ENCODE measurements at regions not wholly inside any gene's neighbourhood (a gene's known extent, or its start where the extent isn't known, plus 50 kb on each side); places are given as distances from the start of the nearest gene placed in this dataset.

DNA sequence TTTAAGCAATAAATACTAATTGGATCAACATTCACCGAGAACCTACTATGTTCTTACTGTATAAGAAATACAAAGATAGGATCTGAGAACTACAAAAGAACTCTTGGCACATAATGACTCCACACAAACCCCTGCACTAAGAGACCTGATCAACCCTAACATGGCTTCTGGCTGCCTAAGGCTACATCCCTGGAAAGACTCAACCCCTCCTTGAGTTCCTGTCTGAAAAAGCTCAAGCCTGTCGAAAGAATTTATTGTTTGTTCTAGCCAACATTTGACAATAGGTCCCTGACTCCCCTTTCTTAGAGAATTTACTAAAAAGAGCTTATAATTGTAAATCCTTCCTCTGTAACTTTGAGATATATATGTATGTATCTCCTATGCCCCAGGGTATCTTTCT is 125.3 kb upstream of the SGCE start:
- TF ChIP-seq CTCF (IDR thresholded peaks at IDR 0.05) (no peak), POLR2AphosphoS5 (IDR thresholded peaks at IDR 0.05; ENCODE audit: low read depth, low read length) (no peak), REST (IDR thresholded peaks at IDR 0.05; ENCODE audit: insufficient read depth in 1 of 2, low read depth in 2 of 2, low read length in 1 of 2) (no peak), TCF7L2 (IDR thresholded peaks at IDR 0.05; ENCODE audit: low read depth, low read length) (no peak), SIN3A (IDR thresholded peaks at IDR 0.05; ENCODE audit: borderline replicate concordance, insufficient read depth, low read depth, low read length) (no peak)
